GM12872 (cell line): ENCODE measurements at regions not wholly inside any gene's neighbourhood (a gene's known extent, or its start where the extent isn't known, plus 50 kb on each side); places are given as distances from the start of the nearest gene placed in this dataset.

Experiments
- CTCF ChIP-seq: IDR thresholded peaks from 3 replicates; pipeline ENCODE4 v1.5.1; 2011; ENCODE audit warnings: low read depth, mild to moderate bottlenecking, low read length, moderate library complexity; ENCODE audit not compliant: insufficient read depth

- TF ChIP-seq CTCF, result no peak
These were observed 204.1 kb upstream of the KLF12 start for GRCh38 chr13:74338341-74338740.

GRCh38 chr13:74336546-74336945 lies 202.3 kb upstream of the KLF12 start:
- TF ChIP-seq CTCF, result no peak

GRCh38 chr13:74335370-74335769 lies 201.2 kb upstream of the KLF12 start:
- no peak for TF ChIP-seq CTCF

GRCh38 chr13:74329962-74330361 lies 195.8 kb upstream of the KLF12 start:
- no peak for TF ChIP-seq CTCF

- TF ChIP-seq CTCF, result no peak
These were observed 190.9 kb upstream of the KLF12 start for GRCh38 chr13:74325106-74325505.

- TF ChIP-seq CTCF, result no peak
These were observed 190.1 kb upstream of the KLF12 start for GRCh38 chr13:74324338-74324737.

GRCh38 chr13:74322562-74322961 lies 188.4 kb upstream of the KLF12 start:
- no peak for TF ChIP-seq CTCF

GRCh38 chr13:74320282-74320681 lies 186.1 kb upstream of the KLF12 start:
- TF ChIP-seq CTCF, result no peak
